Left kidney (tissue), 1 donor: ENCODE measurements at regions not wholly inside any gene's neighbourhood (a gene's known extent, or its start where the extent isn't known, plus 50 kb on each side); places are given as distances from the start of the nearest gene placed in this dataset.
A peak's percentile ranks its signal among the peaks of the same experiment; 100 is the strongest.

Source experiments
- DNase-seq: peaks from one replicate; pipeline ENCODE4 v3.0.0-alpha.2; 2013

DNA sequence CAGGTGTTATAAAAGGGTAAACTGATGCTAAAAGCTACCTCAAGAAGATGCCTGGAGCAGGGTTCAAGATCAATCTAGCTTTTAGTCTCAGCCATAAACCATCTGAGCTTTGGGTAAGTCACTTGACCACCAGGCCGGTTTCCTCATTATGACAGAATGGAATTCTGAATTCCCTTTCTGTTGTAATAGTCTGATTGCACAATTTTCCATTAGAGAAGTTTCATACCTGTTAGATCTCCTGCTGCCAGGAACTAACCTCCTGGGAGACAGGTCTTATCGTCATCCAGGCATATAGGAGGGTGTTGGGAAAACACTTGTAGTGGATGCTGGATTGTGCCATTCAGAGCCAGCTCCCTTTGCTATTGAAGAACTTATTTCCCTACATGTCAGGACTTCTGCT is 272.5 kb downstream of the TDRD15 start:
- DNase-seq = no peak

GRCh38 chr2:21401022-21401698 is 277.4 kb downstream of the TDRD15 start:
- no peak for DNase-seq

- DNase-seq = no peak
Measured at GRCh38 chr2:21404137-21404536, 280.4 kb downstream of the TDRD15 start.

- no peak for DNase-seq
Measured at GRCh38 chr2:21404827-21405625, 281.3 kb downstream of the TDRD15 start.

DNA sequence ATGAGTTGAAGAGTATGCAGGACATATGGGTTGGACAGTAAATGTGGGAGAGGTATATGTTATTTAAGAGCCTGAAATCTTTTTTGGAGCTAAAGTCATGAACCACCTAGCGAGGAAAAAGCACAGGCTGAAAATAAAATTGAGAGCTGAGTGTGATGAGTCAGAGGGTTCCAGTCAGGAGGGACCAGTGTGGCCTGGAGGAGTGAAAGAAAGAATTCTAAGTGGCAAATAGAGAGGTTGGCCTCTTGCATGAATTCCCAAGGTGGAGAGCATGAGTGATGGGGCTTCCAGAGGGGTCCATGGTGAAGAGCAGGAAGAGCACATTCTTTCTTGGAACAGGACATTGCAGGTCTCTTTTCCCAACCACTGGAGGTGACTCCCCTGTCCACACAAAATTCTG is 282.6 kb downstream of the TDRD15 start:
- DNase-seq = no peak

- no peak for DNase-seq
Measured at GRCh38 chr2:21406911-21407310, 283.1 kb downstream of the TDRD15 start.

DNA sequence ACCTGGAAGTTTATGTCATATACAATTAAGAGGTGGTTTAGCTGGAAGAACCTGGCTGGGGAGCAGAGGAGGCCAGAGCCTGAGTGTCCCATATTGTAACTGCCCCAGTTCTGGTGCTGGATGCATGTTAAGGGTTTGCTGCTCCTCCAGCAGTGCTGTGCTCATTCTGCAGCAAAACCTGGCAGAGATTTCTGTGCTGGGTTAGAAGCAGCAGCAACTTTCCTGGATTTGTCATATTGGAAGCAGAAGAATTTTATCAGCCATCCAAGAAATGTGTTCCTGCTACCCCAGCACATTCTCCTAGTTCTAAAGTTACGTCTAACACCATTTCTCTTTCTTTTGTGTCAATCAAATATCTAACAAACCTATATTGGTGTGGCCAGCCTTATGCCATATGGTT is 284.1 kb downstream of the TDRD15 start:
- DNase-seq = no peak

DNA sequence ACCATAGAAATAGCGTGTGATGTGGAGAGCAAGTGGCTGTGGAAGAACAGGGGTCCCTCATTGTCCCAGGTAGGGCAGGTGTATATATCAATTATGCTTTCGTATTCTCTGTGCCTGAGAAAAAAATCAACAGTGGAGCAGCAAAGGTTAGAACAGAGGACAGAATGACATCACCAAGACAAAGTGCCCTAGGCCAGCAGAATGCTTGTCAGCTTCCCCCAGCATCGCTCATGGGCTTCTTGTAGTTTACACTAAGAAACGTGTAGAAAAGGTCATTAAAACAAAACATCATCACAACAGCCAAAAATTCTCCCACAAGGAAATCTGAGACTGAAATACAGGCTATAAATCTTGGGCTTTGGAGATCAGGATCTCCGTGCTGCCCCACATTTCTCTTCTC is 288.0 kb downstream of the TDRD15 start:
- no peak for DNase-seq

DNA sequence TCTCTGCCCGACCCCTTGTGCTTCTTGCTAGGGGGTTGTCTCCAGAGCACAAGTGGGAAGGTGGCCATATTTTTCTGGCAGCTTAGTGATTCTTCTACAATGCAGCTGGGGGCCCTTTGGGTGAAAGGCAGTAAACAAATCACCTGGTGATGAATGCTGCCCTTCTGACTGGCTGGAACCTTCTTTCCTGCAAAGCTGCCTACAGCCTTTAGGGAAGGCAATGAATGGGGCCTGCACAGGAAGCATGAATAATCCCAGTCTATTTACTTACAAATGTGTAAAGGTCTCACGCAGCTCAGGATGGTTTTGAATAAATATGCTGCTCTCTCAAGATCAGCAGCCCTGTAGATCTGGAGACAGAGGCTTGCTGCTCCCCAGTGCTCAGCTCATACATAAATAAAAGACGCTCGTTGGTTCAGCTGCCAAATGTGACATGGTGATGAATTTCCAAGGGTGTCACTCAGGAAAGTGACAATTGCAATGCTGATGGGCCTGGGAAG is 289.2 kb downstream of the TDRD15 start:
- DNase-seq = no peak

GRCh38 chr2:21415234-21415633 is 291.5 kb downstream of the TDRD15 start:
- no peak for DNase-seq

- no peak for DNase-seq
Measured at GRCh38 chr2:21416226-21416625, 292.5 kb downstream of the TDRD15 start.

DNA sequence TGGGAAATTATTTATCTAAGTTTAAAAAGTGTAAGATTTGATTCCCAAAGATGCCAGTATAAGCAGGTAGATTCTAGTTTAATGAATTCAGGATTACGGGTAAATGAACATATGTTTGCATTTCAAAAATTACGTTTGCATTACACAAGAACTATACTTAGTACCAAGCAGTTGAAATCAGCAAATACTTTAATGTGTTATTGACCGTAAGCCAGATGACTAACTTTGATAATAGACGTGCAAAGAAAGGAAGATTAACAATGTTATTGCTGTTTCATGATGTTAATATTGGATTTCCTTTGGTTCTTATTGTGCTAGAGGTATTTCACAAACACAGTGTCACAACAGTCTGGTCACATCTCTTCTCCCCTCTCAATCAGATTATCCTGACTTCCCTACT is 294.7 kb downstream of the TDRD15 start:
- no peak for DNase-seq

- DNase-seq = no peak
Measured at GRCh38 chr2:21420553-21421335, 297.0 kb downstream of the TDRD15 start.

GRCh38 chr2:21422050-21422449 is 298.3 kb downstream of the TDRD15 start:
- DNase-seq = no peak

DNA sequence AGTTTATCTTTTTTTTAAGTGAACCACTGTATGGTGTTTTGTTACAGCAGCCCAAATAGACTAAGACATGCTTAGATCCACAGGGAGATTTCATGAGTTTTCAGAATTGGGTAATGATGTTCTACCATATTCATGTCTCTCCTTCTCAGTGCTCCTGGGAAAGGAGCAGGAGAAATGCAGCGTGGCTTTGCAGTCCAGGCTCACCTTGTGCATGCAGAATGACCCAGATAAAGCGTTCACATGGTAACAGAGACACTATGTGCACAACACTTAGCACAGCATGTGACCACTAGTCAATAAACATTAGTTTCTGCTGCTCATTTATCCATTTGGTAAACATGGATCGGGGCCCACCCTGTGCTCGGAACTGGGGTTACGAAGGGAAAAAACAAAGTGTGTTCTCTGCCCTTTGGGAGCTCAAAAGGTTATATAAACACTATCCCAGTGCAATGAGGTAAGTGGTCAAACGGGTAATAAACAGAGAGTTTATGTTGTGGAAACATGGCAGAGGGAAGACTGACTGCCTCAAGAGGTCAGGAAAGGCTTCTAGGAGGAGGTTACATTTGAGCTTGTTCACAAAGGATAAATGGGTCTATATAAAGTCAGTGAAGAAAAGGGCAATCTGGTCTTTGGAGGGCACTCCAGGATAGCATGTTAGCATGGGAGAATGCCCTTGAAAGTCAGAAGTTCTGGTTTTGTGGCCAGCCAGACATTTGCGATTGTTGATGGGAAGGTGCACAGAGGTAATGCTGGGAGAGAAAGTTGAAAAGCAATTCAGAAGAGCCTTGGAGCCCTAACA is 299.2 kb downstream of the TDRD15 start:
- no peak for DNase-seq

DNA sequence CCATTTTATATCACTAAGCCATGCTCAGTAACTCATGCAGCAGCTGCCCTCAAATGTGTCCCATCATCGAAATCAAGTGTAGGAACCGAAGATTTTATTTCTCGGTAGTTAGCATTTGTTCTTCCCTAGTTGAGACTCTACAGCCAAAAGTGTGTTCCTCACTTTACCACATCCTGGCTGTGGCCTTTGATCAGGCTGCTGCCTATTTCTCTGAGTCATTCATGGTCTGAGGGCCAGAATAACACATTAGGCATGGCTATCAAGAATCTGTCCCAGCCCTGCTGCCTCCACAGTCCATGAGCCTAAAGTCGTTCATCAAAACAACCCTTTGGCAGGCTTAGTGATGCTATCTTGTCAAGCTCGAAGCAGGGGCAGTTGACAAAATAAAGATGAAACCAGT is 300.1 kb downstream of the TDRD15 start:
- DNase-seq = no peak

DNA sequence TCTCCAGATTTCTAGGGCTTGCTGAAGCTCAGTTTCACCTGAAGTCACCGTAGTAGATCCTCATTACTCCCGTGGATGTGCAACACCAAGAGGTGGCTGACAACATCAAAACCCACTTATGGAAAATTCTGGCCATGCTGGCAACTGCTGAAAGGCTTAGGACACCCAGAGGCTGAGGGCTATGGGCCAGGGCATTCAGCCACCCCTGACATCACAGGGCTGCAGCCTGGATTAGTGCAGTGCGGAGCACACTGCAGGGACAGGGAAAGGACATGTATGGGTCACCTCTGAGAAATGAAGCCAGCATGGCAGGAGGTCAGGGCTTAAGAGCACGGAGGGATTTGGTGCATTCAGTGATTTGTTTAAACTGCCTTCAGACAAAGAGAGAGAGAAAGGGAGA is 300.6 kb downstream of the TDRD15 start:
- DNase-seq = no peak

DNA sequence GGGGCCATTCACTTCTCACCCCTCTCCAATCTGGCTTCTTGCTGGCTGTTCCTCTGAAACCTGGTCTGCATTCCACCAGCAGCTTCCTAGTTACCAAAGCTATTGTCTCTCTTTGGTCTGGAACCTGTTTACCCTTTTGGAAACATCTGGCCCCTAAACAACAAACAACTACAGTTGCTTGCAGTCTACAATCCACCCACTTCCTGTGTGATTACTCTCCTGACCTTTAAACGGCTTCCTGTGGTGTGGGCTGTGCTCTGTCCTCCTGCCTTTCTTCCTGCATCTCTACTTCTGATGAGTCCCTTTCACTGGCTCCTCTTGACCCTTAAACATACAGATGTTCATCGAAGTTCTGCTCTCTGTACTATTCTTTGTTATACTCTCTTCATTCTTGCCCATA is 303.8 kb downstream of the TDRD15 start:
- no peak for DNase-seq

- no peak for DNase-seq
Measured at GRCh38 chr2:21428754-21429153, 305.0 kb downstream of the TDRD15 start.

GRCh38 chr2:21429747-21430146 is 306.0 kb downstream of the TDRD15 start:
- DNase-seq = no peak

GRCh38 chr2:21431078-21431477 is 307.3 kb downstream of the TDRD15 start:
- no peak for DNase-seq

DNA sequence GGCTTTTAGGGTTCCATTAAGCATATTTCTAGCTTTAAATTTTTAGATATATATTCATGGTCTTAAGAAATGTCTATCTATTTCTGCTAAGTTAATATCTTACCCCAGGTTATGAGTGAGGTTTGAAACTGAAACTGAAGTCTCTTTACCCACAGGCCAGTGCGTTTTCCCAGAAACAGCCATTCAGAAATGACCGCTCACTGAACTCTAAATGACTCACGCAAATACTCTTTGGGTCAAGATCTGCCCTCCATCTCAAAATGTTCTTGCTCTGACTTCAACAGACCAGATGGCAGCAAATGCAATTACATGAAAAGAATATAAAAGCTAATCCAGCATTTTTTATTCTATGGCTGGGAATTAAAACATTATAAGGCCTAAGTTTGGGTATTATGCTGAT is 315.2 kb downstream of the TDRD15 start:
- DNase-seq = peak; percentile 15
